AG10803 (cell line): ENCODE measurements at regions not wholly inside any gene's neighbourhood (a gene's known extent, or its start where the extent isn't known, plus 50 kb on each side); places are given as distances from the start of the nearest gene placed in this dataset.
"Not testable (repeated sequence)": the region's sequence is repeated elsewhere in the genome, so short reads cannot be mapped to it uniquely, and the experiment has no call there.

Experiments
- DNase-seq: peaks from one replicate; pipeline ENCODE4 v3.0.0; 2010; ENCODE audit warnings: low read depth
- H3K4me3 ChIP-seq: 2 replicates; pipeline ENCODE4 v1.5.1; 2011; ENCODE audit warnings: mild to moderate bottlenecking, low read length, control low read depth
- TF ChIP-seq, protein P1 (sequence below): conservative IDR thresholded peaks from 2 replicates; pipeline ENCODE4 v1.5.1; 2011; ENCODE audit warnings: mild to moderate bottlenecking, low read length, control low read depth, inconsistent platforms

DNA sequence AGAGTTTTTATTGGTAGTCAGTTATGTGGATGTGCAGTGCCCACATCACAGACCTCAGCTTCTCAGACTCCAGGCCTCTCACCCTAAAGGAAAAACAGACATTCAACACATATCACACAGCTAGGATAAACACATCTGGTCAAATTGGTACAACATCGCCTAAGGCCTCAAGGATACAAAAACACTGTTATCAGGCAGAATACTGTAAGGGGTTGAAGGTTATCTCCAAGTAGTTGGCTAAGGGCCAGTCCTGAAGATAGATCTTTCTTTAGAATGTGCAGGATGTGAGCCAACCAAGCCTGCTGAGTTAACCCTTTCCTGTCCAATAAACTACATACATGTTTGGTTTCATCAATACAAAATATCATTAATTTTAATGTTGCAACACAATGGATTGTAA, 308.4 kb upstream of the GJE1 start:
- H3K4me3 ChIP-seq = no peak overlapping the region
- TF ChIP-seq, protein P1, sequence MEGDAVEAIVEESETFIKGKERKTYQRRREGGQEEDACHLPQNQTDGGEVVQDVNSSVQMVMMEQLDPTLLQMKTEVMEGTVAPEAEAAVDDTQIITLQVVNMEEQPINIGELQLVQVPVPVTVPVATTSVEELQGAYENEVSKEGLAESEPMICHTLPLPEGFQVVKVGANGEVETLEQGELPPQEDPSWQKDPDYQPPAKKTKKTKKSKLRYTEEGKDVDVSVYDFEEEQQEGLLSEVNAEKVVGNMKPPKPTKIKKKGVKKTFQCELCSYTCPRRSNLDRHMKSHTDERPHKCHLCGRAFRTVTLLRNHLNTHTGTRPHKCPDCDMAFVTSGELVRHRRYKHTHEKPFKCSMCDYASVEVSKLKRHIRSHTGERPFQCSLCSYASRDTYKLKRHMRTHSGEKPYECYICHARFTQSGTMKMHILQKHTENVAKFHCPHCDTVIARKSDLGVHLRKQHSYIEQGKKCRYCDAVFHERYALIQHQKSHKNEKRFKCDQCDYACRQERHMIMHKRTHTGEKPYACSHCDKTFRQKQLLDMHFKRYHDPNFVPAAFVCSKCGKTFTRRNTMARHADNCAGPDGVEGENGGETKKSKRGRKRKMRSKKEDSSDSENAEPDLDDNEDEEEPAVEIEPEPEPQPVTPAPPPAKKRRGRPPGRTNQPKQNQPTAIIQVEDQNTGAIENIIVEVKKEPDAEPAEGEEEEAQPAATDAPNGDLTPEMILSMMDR = no peak
- no peak for DNase-seq

DNA sequence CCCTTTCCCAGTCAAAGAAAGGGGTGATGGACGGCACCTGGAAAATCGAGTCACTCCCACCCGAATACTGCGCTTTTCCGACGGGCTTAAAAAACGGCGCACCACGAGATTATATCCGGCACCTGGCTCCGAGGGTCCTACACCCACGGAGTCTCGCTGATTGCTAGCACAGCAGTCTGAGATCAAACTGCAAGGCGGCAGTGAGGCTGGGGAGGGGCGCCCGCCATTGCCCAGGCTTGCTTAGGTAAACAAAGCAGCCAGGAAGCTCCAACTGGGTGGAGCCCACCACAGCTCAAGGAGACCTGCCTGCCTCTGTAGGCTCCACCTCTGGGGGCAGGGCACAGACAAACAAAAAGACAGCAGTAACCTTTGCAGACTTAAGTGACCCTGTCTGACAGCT, 317.7 kb upstream of the GJE1 start:
- not testable (repeated sequence) for H3K4me3 ChIP-seq, DNase-seq

DNA sequence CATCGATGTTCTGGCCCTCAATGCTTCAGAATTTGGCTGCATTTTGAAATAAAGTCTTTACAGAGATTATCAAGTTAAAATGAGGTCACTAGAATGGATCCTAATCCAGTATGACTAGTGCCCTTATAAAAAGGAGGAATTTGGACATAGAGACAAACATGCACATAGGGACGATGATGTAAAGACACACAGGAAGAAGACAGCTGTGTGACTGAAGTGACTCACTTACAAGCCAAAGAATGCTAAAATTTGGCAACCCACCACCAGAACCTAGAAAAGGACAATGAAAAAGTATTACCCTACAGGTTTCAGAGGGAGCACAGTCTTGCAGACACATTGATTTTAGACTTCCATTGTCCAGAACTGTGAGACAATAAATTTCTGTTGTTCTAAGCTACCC, 322.8 kb upstream of the GJE1 start:
- peak; percentile 29 for DNase-seq
- H3K4me3 ChIP-seq = no peak overlapping the region
- TF ChIP-seq, protein P1 = no peak

DNA sequence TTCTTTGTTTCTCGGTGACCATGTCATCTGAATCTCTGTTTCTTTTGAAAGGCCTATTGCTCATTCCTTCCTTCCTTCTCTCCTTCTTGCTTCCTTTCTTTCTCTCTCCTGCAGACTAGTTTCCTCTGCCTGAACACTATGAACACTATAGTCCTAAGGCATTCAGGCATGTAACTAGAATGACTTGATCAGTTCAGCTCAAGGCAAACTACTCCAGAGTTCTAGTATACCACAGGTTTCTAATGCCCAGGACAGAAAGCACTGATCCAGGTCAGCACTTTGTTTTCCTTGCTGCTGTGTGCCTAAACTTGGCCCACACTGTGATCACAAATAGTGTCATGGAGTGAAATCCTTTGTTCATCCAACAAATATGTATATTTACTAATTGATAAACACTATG, 324.1 kb upstream of the GJE1 start:
- H3K4me3 ChIP-seq = no peak overlapping the region
- no peak for DNase-seq
- TF ChIP-seq, protein P1 = no peak

DNA sequence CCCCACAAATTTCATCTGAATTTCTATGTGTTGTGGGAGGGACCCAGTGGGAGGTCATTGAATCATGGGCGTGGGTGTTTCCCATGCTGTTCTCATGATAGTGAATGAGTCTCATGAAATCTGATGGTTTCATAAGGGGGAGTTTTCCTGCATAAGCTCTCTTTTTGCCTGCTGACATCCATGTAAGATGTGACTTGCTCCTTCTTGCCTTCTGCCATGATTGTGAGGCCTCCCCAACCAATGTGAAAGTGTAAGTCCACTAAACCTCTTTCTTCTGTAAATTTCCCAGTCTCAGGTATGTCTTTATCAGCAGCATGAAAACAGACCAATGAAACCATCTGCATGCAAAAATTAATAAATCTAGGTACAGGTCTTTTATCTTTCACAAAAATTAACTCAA, 331.8 kb upstream of the GJE1 start:
- H3K4me3 ChIP-seq, DNase-seq: not testable (repeated sequence)

DNA sequence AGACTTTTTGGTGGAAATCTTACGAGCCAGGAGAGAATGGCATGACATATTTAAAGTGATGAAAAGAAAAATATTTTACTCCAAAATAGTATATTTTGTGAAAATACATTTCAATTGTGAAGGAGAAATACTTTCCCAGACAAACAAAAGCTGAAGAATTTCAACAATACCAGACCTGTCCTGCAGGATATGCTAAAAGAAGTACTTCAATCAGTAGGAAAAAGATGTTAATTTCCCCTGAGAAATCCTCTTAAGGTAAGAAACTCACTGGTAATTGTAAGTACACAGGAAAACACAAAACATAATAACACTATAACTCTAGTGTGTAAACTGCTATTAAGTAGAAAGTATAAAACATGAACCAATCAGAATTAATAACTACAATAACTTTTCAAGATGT, 341.8 kb upstream of the GJE1 start:
- H3K4me3 ChIP-seq = no peak overlapping the region
- TF ChIP-seq, protein P1 = no peak
- DNase-seq = no peak

DNA sequence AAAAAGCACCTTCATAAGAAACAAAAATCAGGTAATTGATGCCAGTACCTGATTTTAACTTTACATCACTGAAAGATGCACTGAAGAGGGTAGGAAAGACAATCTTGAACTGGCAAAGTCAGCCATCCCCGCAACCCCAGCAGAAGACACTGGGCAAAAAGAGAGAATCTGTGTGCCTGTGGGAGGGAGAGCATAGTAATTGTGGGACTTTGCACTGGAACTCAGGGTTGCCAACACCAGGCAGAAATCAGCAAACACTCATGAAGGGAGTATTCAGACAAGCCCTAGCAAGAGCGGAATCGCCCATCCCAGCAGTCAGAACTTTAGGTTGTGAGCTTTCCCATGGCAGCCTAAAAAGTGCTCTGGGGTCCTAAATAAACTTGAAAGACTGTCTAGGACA, 344.6 kb upstream of the GJE1 start:
- TF ChIP-seq, protein P1 = no peak
- no peak overlapping the region for H3K4me3 ChIP-seq
- DNase-seq = no peak

DNA sequence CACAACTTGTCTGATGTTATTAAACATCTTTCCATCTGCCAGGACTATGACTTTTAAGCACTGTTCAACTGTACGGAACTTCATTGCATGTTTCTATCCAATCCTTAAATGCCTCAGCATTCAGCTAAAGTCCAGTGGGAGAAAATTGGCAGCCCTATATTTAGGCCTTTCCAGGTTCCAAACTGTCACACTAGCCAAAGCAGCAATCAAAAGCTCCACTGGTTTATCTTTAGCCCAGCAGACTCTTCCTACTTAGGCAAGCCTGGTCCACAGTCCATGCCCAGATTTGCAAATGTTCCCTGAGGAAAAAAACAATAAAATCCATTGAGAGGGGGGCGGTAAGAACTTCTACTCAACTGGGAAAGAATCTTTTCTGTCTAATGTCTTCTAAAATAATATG, 349.1 kb upstream of the GJE1 start:
- no peak for DNase-seq
- TF ChIP-seq, protein P1 = no peak
- H3K4me3 ChIP-seq = no peak overlapping the region
